Mesodermal cell (in vitro differentiated cells): ENCODE measurements at regions not wholly inside any gene's neighbourhood (a gene's known extent, or its start where the extent isn't known, plus 50 kb on each side); places are given as distances from the start of the nearest gene placed in this dataset.

Source experiments
- H3K27ac ChIP-seq: 2 replicates; pipeline ENCODE4 v1.7.0; 2013; ENCODE audit warnings: mild to moderate bottlenecking, low read depth, low read length, moderate library complexity; ENCODE audit not compliant: severe bottlenecking
- H3K36me3 ChIP-seq: 2 replicates; pipeline ENCODE4 v1.7.1; 2013; ENCODE audit warnings: mild to moderate bottlenecking, low read length, moderate library complexity; ENCODE audit not compliant: control insufficient read depth, insufficient read depth
- H3K4me1 ChIP-seq: one replicate; pipeline ENCODE4 v1.7.1; 2013; ENCODE audit warnings: mild to moderate bottlenecking, low read length; ENCODE audit not compliant: insufficient read depth, control insufficient read depth, poor library complexity, severe bottlenecking
- H3K4me3 ChIP-seq: 2 replicates; pipeline ENCODE4 v1.7.0; 2013; ENCODE audit warnings: low read length, control low read depth, mild to moderate bottlenecking; ENCODE audit not compliant: insufficient read depth, poor library complexity, severe bottlenecking; ENCODE audit errors: extremely low read depth
- H3K9me3 ChIP-seq: 2 replicates; pipeline ENCODE4 v1.7.1; 2013; ENCODE audit warnings: mild to moderate bottlenecking, low read length, moderate library complexity; ENCODE audit not compliant: control insufficient read depth
- WGBS, 2 experiments: methylation state at CpG; one replicate each; pipeline ENCODE4 v1.1.5; 2013; ENCODE audit warnings: missing lambda C conversion rate in 2 of 2; ENCODE audit not compliant: insufficient coverage in 2 of 2; 5-methylcytosine and 5-hydroxymethylcytosine counted together

- WGBS, 2 experiments, result 92 to 96% methylated on average over 2 to 3 of the region's 5 CpGs
- no peaks in the 10 kb centered on the region for H3K36me3 ChIP-seq
- no peak overlapping the region for H3K27ac ChIP-seq
- no peak overlapping the region for H3K4me3 ChIP-seq
- H3K4me1 ChIP-seq, result no peaks in the 10 kb centered on the region
- peaks cover 4% of the 10 kb centered on the region for H3K9me3 ChIP-seq
Observed at GRCh38 chr3:161156936-161157335, 51.8 kb upstream of the B3GALNT1 start.

GRCh38 chr3:161161603-161162002 lies 56.5 kb upstream of the B3GALNT1 start:
- H3K9me3 ChIP-seq, result peaks cover 24% of the 10 kb centered on the region
- peaks cover 3% of the 10 kb centered on the region for H3K4me1 ChIP-seq
- 94 to 97% methylated on average over 11 to 13 of the region's 20 CpGs for WGBS, 2 experiments
- H3K36me3 ChIP-seq, result no peaks in the 10 kb centered on the region
- no peak overlapping the region for H3K27ac ChIP-seq
- no peak overlapping the region for H3K4me3 ChIP-seq

GRCh38 chr3:161163297-161163696 lies 57.8 kb upstream of the NMD3 start:
- H3K4me3 ChIP-seq, result no peak overlapping the region
- WGBS, 2 experiments, result no CpG with 5 or more reads among the region's 1 CpG
- peaks cover 24% of the 10 kb centered on the region for H3K9me3 ChIP-seq
- peak overlapping the region; percentile 51 for H3K27ac ChIP-seq
- no peaks in the 10 kb centered on the region for H3K36me3 ChIP-seq
- peaks cover 3% of the 10 kb centered on the region for H3K4me1 ChIP-seq

- WGBS, 2 experiments, result 85 to 95% methylated on average over 4 of the region's 4 CpGs
- no peak overlapping the region for H3K27ac ChIP-seq
- H3K36me3 ChIP-seq, result no peaks in the 10 kb centered on the region
- H3K9me3 ChIP-seq, result peaks cover 24% of the 10 kb centered on the region
- peaks cover 3% of the 10 kb centered on the region for H3K4me1 ChIP-seq
- H3K4me3 ChIP-seq, result no peak overlapping the region
Observed at GRCh38 chr3:161166051-161166450, 55.1 kb upstream of the NMD3 start.

- no peak overlapping the region for H3K4me3 ChIP-seq
- H3K9me3 ChIP-seq, result peaks cover 6% of the 10 kb centered on the region
- peak overlapping the region; percentile 13 for H3K27ac ChIP-seq
- 60% methylated on average over 1 of the region's 2 CpGs; no CpG with 5 or more reads in 1 of the 2 experiments for WGBS, 2 experiments
- no peaks in the 10 kb centered on the region for H3K4me1 ChIP-seq
- H3K36me3 ChIP-seq, result no peaks in the 10 kb centered on the region
Observed at GRCh38 chr3:161171113-161171512, 50.0 kb upstream of the NMD3 start.
